ENCODE measurements at regions not wholly inside any gene's neighbourhood (a gene's known extent, or its start where the extent isn't known, plus 50 kb on each side); places are given as distances from the start of the nearest gene placed in this dataset.

DNA sequence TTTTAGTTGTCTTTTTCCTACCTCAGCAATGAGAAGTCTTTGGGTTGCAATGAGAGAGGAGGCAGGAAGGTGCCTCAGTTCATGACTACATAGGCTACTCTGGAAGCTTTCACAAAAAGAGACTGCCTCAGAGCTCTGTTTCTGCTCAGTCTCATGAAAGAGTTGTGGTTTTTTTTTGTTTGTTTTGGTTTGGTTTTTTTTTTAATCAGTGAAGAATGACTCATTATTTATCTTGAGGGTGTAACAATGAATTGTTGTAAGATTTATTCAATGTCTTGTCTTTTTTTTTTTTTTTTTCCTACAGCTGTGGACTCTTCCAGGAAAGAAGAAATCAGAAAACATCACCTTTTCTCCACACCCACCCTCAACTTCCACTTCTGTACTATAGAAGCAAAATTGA lies 67.5 kb upstream of the CXCL13 start:
- Histone ChIP-seq H3K79me2 (ENCODE audit: insufficient read depth, low read depth) (no peaks in the 10 kb centered on the region), H2AFZ (ENCODE audit: low read depth) (no peak overlapping the region), H3K4me3 (IDR thresholded peaks at IDR 0.05; ENCODE audit: insufficient read depth, low read depth, low read length) (peak overlapping the region; percentile 7), H3K9ac (no peak overlapping the region), H3K27me3 (ENCODE audit: insufficient read depth, low read depth) (no peaks in the 10 kb centered on the region), H3K27ac (0 out of 2 replicates have a peak overlapping the region, but pooled peaks have one; percentile 2), H3K36me3 (ENCODE audit: insufficient read depth) (no peaks in the 10 kb centered on the region), H3K4me2 (peak overlapping the region; percentile 67), H4K20me1 (ENCODE audit: insufficient read depth) (no peaks in the 10 kb centered on the region), H3K4me1 (ENCODE audit: low read depth, poor library complexity, severe bottlenecking) (peaks cover 32% of the 10 kb centered on the region)
- TF ChIP-seq CTCF (conservative IDR thresholded peaks at IDR 0.05; ENCODE audit: low read depth, low read length) = no peak

DNA sequence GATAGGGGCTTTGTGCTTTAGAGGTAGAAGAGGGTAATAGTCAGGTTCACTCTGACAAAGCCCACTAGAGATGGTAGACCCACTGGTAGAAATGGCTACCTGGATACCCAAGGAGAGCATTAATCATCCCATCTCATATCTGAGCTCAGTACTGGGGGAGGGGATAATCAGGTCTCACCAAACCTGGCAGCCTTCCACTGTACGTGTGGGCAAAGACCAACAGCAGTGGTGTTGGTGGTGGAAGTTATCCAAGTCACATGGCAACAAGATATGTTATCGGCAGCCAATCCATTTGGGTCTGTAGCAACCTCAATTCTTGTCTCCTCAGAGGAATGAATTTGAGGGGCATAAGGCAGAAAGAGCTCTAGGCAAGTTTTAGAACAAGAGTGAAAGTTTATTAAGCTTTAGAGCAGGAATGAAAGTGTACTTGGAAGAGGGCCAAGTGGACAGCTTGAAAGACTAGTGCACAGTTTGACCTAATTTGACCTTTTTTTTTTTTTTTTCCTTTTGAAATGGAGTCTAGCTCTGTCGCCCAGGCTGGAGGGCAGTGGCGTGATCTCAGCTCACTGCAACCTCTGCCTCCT lies 67.0 kb upstream of the CXCL13 start:
- H3K27ac ChIP-seq = 0 out of 2 replicates have a peak overlapping the region, but pooled peaks have one; percentile 4
- no peak for TF ChIP-seq CTCF (conservative IDR thresholded peaks at IDR 0.05; ENCODE audit: low read depth, low read length)
- H3K27me3 ChIP-seq (ENCODE audit: insufficient read depth, low read depth) = no peaks in the 10 kb centered on the region
- no peaks in the 10 kb centered on the region for H4K20me1 ChIP-seq (ENCODE audit: insufficient read depth)
- peaks cover 32% of the 10 kb centered on the region for H3K4me1 ChIP-seq (ENCODE audit: low read depth, poor library complexity, severe bottlenecking)
- H3K4me2 ChIP-seq = peak overlapping the region; percentile 67
- H3K36me3 ChIP-seq (ENCODE audit: insufficient read depth) = no peaks in the 10 kb centered on the region
- H3K4me3 ChIP-seq (IDR thresholded peaks at IDR 0.05; ENCODE audit: insufficient read depth, low read depth, low read length) = peak overlapping the region; percentile 7
- no peak overlapping the region for H2AFZ ChIP-seq (ENCODE audit: low read depth)
- H3K9ac ChIP-seq = no peak overlapping the region; the same call in 1 of the 2 replicates
- no peaks in the 10 kb centered on the region for H3K79me2 ChIP-seq (ENCODE audit: insufficient read depth, low read depth)
